Epithelial cell of esophagus (primary cell): ENCODE measurements at regions not wholly inside any gene's neighbourhood (a gene's known extent, or its start where the extent isn't known, plus 50 kb on each side); places are given as distances from the start of the nearest gene placed in this dataset.

Experiments used
- DNase-seq: peaks from one replicate; pipeline ENCODE4 v3.0.0; 2010; ENCODE audit warnings: low read depth
- H3K4me3 ChIP-seq: 2 replicates; pipeline ENCODE4 v1.5.1; 2011; ENCODE audit warnings: mild to moderate bottlenecking, low read length, control low read depth
- CTCF ChIP-seq: IDR thresholded peaks from 2 replicates; pipeline ENCODE4 v1.5.1; 2011; ENCODE audit warnings: low read depth, mild to moderate bottlenecking, low read length, control low read depth, inconsistent platforms; ENCODE audit not compliant: insufficient read depth; ENCODE audit errors: missing control alignments

- no peak for DNase-seq
Observed at GRCh38 chr6:164570801-164571200, 738.6 kb downstream of the C6orf118 start.

DNA sequence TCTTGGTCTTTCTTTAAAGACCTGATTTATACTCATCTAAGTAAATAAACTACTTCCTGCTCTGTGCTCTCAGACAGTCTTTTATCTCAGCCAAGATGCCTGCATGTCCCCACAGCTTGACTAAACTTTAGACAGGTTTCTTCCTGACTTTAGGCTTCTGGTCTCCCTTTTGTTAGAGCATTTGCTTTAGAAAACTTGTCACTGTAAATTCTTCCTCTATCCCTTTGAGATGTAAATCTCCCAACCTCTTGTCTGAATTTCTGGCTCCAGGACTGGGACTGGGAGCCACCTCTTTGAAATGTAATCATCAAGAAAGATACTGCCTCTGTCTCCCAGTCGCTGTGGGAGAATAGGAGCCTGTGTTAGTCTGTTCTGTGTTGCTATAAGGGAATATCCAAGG, 739.9 kb downstream of the C6orf118 start:
- H3K4me3 ChIP-seq, result no peak overlapping the region
- DNase-seq, result no peak
- no peak for TF ChIP-seq CTCF

More at GRCh38 chr6:164570801-164571200, 738.6 kb downstream of the C6orf118 start:
- H3K4me3 ChIP-seq, result no peak overlapping the region
- TF ChIP-seq CTCF, result no peak

DNA sequence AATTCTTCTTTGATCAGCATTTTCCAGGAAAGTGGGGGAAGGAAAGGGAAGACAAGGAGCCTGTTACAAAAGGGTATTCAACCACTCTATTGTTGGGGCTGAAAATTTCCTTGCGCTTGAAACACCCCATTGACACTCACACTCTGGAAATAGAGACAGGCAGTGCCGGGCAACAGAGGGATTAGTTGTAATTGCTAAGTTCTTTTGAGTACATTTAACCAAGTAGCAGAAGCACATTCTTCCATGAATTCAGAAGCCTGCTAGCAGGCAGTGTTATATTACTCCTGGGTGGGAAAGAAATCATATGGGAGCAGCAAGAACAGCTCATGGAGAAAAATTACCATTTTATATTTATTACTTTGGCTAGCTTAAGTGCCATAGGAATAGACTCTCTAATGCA, 745.5 kb downstream of the C6orf118 start:
- H3K4me3 ChIP-seq, result no peak overlapping the region
- TF ChIP-seq CTCF, result no peak
- no peak for DNase-seq

- no peak for TF ChIP-seq CTCF
- no peak overlapping the region for H3K4me3 ChIP-seq
- no peak for DNase-seq
Observed at GRCh38 chr6:164561656-164562055, 747.7 kb downstream of the C6orf118 start.

DNA sequence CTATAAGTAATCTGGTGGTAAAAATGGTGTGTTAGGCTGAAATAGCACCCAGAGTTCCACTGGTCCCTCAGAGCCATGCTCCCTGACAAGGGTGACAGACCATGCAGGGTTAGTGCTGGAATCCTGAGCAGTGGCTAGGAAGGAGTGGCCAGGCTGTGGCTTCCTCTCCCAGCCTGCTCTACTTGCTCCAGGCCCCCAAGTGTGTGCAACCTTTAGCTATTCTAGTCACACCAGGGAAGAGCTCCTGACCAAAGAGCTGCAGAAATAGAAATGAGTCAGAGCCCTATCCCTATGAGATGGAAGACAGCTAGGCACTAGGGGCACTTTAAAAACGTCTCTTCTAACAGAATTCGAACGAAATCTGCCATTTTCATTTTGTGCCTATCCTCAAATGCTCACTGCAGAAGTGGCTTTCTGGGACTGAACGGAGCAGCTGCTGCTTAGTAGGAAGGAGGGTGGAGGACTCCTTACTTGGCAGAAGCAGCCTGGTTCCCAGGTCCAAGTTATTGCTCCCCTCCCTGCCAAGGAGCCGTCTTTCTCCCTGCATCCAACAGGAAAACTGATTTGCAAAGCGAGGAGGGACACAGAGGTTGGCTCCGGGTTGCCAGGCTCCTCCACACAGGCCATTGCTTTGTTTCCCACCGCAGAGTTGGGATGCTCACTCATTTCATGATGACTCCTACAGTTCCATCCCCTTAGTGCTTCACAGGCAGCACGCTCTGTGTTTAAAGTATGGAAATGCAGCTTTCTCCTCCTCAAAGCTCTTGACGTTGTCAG, 754.5 kb downstream of the C6orf118 start:
- TF ChIP-seq CTCF, result no peak
- H3K4me3 ChIP-seq, result no peak overlapping the region
- DNase-seq, result no peak

- no peak for DNase-seq
- no peak overlapping the region for H3K4me3 ChIP-seq
- no peak for TF ChIP-seq CTCF
Observed at GRCh38 chr6:164554226-164554625, 755.2 kb downstream of the C6orf118 start.

DNA sequence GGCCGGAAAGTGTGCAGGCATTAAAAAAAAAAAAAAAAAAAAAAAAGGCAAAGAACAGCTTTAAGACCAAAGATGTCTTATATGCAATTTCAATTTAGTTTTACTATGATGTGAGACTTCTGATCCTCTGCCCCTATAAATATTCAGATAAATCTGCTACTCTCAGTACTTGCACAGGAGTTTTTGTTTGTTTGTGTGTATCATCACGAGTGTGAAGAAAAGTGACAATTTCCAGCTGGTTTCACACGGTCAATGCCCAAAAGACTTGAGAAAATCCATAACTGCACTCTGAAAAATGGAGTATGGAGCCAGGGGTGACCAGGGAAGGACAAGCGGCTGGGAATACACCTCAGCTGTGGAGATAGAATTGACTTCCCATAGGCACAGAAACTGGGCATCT, 757.7 kb downstream of the C6orf118 start:
- TF ChIP-seq CTCF, result no peak
- no peak for DNase-seq
- H3K4me3 ChIP-seq, result no peak overlapping the region
